Sigmoid colon (tissue), 4 donors: ENCODE measurements at regions not wholly inside any gene's neighbourhood (a gene's known extent, or its start where the extent isn't known, plus 50 kb on each side); places are given as distances from the start of the nearest gene placed in this dataset.
"Not testable (repeated sequence)": the region's sequence is repeated elsewhere in the genome, so short reads cannot be mapped to it uniquely, and the experiment has no call there.

Experiments
- EP300 ChIP-seq, 4 donors: sonication (generic); formaldehyde crosslinking; IDR thresholded peaks; one replicate each; pipeline ENCODE4 v1.6.1; 2017; ENCODE audit warnings: antibody characterized with exemption in 4 of 4
- POLR2A ChIP-seq, 2 donors: fragments of 450-650 bp; IDR thresholded peaks; one replicate each; pipeline ENCODE4 v1.6.1; 2016; ENCODE audit warnings: antibody characterized with exemption in 2 of 2, mild to moderate bottlenecking in 2 of 2, moderate library complexity in 2 of 2
- POLR2AphosphoS5 ChIP-seq, 4 donors: sonication (generic); formaldehyde crosslinking; IDR thresholded peaks; one replicate each; pipeline ENCODE4 v1.6.1; 2017; ENCODE audit warnings: antibody characterized with exemption in 4 of 4
- TF ChIP-seq, protein P1 (sequence below), 4 experiments: fragments of 450-650 bp in 3 of 4; fragments of 200-600 bp in 1 of 4; IDR thresholded peaks; one replicate each; pipeline ENCODE4 v1.5.1; 2016 to 2019; ENCODE audit warnings: antibody characterized with exemption in 4 of 4, mild to moderate bottlenecking in 3 of 4, moderate library complexity in 2 of 4

DNA sequence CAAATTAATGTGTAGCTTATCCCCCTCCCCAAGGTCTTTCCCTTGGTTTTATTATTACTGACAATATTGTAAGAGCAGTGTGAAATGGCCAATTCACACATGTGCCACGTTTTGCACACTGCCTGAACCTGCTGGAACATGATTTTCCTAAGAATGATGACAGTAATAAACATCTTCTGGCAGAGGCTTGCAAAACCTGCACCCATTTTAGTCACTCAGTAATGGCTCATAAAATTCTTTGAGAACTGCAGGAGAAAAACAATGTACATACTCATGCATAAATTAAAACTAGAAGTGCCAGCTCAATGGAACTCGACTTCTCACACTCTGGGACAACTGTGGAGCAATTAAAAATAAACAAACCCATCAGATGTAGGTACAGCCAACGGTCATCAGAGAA lies 96.8 kb upstream of the POMZP3 start:
- TF ChIP-seq, protein P1, sequence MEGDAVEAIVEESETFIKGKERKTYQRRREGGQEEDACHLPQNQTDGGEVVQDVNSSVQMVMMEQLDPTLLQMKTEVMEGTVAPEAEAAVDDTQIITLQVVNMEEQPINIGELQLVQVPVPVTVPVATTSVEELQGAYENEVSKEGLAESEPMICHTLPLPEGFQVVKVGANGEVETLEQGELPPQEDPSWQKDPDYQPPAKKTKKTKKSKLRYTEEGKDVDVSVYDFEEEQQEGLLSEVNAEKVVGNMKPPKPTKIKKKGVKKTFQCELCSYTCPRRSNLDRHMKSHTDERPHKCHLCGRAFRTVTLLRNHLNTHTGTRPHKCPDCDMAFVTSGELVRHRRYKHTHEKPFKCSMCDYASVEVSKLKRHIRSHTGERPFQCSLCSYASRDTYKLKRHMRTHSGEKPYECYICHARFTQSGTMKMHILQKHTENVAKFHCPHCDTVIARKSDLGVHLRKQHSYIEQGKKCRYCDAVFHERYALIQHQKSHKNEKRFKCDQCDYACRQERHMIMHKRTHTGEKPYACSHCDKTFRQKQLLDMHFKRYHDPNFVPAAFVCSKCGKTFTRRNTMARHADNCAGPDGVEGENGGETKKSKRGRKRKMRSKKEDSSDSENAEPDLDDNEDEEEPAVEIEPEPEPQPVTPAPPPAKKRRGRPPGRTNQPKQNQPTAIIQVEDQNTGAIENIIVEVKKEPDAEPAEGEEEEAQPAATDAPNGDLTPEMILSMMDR (IDR thresholded peaks at IDR 0.05) = not testable (repeated sequence)
- TF ChIP-seq POLR2A, POLR2AphosphoS5, EP300 (IDR thresholded peaks at IDR 0.05): not testable (repeated sequence)
